GM13976 (cell line): ENCODE measurements at regions not wholly inside any gene's neighbourhood (a gene's known extent, or its start where the extent isn't known, plus 50 kb on each side); places are given as distances from the start of the nearest gene placed in this dataset.

Source experiments
- DNase-seq: peaks from one replicate; pipeline ENCODE4 v3.0.0; 2012; ENCODE audit warnings: low spot score
- in situ Hi-C: fragments of 300-500 bp; cut with MboI; formaldehyde crosslinking; loops from one replicate; pipeline ENCODE4 v1.12.0; 2022; ENCODE audit warnings: low sequenced_read_pairs, mixed read lengths, inconsistent platforms; ENCODE audit not compliant: unreplicated experiment
- TF ChIP-seq, protein P1 (sequence below): IDR thresholded peaks from 2 replicates; pipeline ENCODE4 v1.5.1; 2012; ENCODE audit warnings: borderline replicate concordance, mild to moderate bottlenecking; ENCODE audit not compliant: insufficient read depth; ENCODE audit errors: extremely low read depth, missing control alignments, control extremely low read depth

GRCh38 chr2:129812654-129813053 is 166.8 kb upstream of the RAB6C start:
- DNase-seq = no peak
- in situ Hi-C loops = no loop called here
- TF ChIP-seq, protein P1, sequence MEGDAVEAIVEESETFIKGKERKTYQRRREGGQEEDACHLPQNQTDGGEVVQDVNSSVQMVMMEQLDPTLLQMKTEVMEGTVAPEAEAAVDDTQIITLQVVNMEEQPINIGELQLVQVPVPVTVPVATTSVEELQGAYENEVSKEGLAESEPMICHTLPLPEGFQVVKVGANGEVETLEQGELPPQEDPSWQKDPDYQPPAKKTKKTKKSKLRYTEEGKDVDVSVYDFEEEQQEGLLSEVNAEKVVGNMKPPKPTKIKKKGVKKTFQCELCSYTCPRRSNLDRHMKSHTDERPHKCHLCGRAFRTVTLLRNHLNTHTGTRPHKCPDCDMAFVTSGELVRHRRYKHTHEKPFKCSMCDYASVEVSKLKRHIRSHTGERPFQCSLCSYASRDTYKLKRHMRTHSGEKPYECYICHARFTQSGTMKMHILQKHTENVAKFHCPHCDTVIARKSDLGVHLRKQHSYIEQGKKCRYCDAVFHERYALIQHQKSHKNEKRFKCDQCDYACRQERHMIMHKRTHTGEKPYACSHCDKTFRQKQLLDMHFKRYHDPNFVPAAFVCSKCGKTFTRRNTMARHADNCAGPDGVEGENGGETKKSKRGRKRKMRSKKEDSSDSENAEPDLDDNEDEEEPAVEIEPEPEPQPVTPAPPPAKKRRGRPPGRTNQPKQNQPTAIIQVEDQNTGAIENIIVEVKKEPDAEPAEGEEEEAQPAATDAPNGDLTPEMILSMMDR = no peak

GRCh38 chr2:129813404-129813803 is 166.1 kb upstream of the RAB6C start:
- TF ChIP-seq, protein P1 = peak; percentile 45
- in situ Hi-C loops = no loop called here
- no peak for DNase-seq

DNA sequence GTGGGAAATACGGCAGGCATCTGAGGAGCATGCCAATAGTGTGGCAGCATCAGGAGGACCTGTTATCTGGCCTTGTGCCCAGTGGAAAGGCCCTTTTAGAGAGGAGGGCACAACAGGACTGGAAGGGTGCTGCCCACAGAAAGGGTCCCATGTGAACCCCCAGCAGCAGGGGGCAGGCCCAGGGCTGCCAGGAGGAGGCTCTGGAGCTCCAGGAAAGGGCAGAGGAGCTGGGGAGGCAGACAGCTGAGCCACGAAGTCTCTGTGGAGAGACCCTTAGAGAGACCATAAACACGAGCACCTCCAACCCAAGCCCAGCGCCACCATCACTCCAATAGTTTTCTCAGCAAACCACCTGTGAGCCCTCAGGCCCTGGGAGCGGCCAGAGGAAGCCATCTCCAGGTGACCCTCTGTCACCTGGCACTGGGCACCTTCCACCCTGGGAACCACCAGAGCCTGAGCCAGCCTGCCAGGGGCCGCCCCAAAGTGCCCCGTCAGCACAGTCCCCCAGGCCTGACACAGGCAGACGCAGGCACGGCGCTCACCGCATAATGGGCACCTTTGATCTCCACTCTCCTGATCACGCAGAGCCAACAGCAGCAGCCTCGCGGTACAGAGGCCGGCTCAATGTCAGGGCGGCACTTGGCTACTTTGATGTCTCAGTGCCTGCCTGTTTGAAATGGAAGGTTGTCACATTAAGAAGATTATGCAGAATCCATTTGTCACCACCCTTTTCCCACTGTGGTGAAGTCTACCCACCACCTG is 162.5 kb upstream of the RAB6C start:
- DNase-seq = peak; percentile 7
- in situ Hi-C loops = no loop called here
- TF ChIP-seq, protein P1 = no peak

- TF ChIP-seq, protein P1 = no peak
- DNase-seq = no peak
- in situ Hi-C loops = no loop called here
Observed at GRCh38 chr2:129819855-129820254, 159.6 kb upstream of the RAB6C start.

- DNase-seq = no peak
- in situ Hi-C loops = no loop called here
- TF ChIP-seq, protein P1 = no peak
Observed at GRCh38 chr2:129820908-129821307, 158.6 kb upstream of the RAB6C start.

GRCh38 chr2:129821445-129821844 is 158.0 kb upstream of the RAB6C start:
- in situ Hi-C loops = no loop called here
- TF ChIP-seq, protein P1 = no peak
- DNase-seq = no peak
